GM23248 (cell line): ENCODE measurements at regions not wholly inside any gene's neighbourhood (a gene's known extent, or its start where the extent isn't known, plus 50 kb on each side); places are given as distances from the start of the nearest gene placed in this dataset.

Source experiments
- DNase-seq: peaks from one replicate; pipeline ENCODE4 v3.0.0-alpha.2; 2015
- H2AFZ ChIP-seq: fragments of 200-600 bp; sonication (generic); 2 replicates; pipeline ENCODE4 v1.6.1; 2016; ENCODE audit warnings: antibody characterized with exemption
- H3F3A ChIP-seq: fragments of 200-600 bp; sonication (generic); 2 replicates; pipeline ENCODE4 v1.6.1; 2016; ENCODE audit warnings: mild to moderate bottlenecking, antibody characterized with exemption, mixed run types; ENCODE audit not compliant: insufficient read depth
- H3K27ac ChIP-seq: fragments of 200-600 bp; sonication (generic); 2 replicates; pipeline ENCODE4 v1.5.1; 2016; ENCODE audit warnings: mild to moderate bottlenecking
- H3K27me3 ChIP-seq: fragments of 200-600 bp; sonication (generic); replicated peaks from 2 replicates; pipeline ENCODE4 v1.6.1; 2016; ENCODE audit warnings: mild to moderate bottlenecking; ENCODE audit not compliant: insufficient read depth
- H3K36me3 ChIP-seq: fragments of 200-600 bp; sonication (generic); 2 replicates; pipeline ENCODE4 v1.6.1; 2016; ENCODE audit warnings: low read depth, mild to moderate bottlenecking
- H3K4me1 ChIP-seq: fragments of 200-600 bp; sonication (generic); 2 replicates; pipeline ENCODE4 v1.6.1; 2016; ENCODE audit warnings: mild to moderate bottlenecking; ENCODE audit not compliant: insufficient read depth
- H3K4me2 ChIP-seq: fragments of 200-600 bp; sonication (generic); one replicate; pipeline ENCODE4 v1.6.1; 2016; ENCODE audit warnings: mild to moderate bottlenecking; ENCODE audit not compliant: unreplicated experiment
- H3K4me3 ChIP-seq: fragments of 200-600 bp; sonication (generic); 2 replicates; pipeline ENCODE4 v1.5.1; 2016; ENCODE audit warnings: mild to moderate bottlenecking
- H3K79me2 ChIP-seq: fragments of 200-600 bp; sonication (generic); 2 replicates; pipeline ENCODE4 v1.6.1; 2016; ENCODE audit warnings: mild to moderate bottlenecking; ENCODE audit not compliant: insufficient read depth
- H3K9ac ChIP-seq: fragments of 200-600 bp; sonication (generic); 2 replicates; pipeline ENCODE4 v1.6.1; 2016; ENCODE audit warnings: mild to moderate bottlenecking
- H3K9me2 ChIP-seq: fragments of 200-600 bp; sonication (generic); 2 replicates; pipeline ENCODE4 v1.6.1; 2016; ENCODE audit warnings: mixed run types, mild to moderate bottlenecking, moderate library complexity; ENCODE audit not compliant: insufficient read depth
- H3K9me3 ChIP-seq: fragments of 200-600 bp; sonication (generic); one replicate; pipeline ENCODE4 v1.6.1; 2017; ENCODE audit warnings: low read depth
- H4K20me1 ChIP-seq: fragments of 200-600 bp; sonication (generic); 2 replicates; pipeline ENCODE4 v1.6.0; 2016; ENCODE audit not compliant: insufficient read depth
- EZH2 ChIP-seq: fragments of 200-600 bp; sonication (generic); IDR thresholded peaks from 2 replicates; pipeline ENCODE4 v1.6.1; 2018; ENCODE audit warnings: antibody characterized with exemption, mild to moderate bottlenecking; ENCODE audit not compliant: insufficient read depth, poor library complexity, severe bottlenecking
- EZH2phosphoT487 ChIP-seq: fragments of 200-600 bp; sonication (generic); IDR thresholded peaks from 2 replicates; pipeline ENCODE4 v1.6.1; 2018; ENCODE audit warnings: antibody characterized with exemption, moderate library complexity, mild to moderate bottlenecking, low read depth; ENCODE audit not compliant: insufficient read depth
- WGBS, 2 experiments: methylation state at CpG; one replicate each; pipeline ENCODE4 v1.1.6; 2015 to 2017; ENCODE audit warnings: low lambda C conversion rate in 2 of 2, low coverage in 1 of 2; ENCODE audit errors: missing lambda C conversion rate in 2 of 2; 5-methylcytosine and 5-hydroxymethylcytosine counted together
- in situ Hi-C: fragments of 300-500 bp; cut with MboI; formaldehyde crosslinking; loops from 2 replicates; pipeline ENCODE4 v1.15.0; 2020

- 30 to 36% methylated on average over 2 of the region's 2 CpGs for WGBS, 2 experiments
- H4K20me1 ChIP-seq = no peaks in the 10 kb centered on the region
- H3K36me3 ChIP-seq = no peaks in the 10 kb centered on the region
- in situ Hi-C loops = no loop called here
- no peaks in the 10 kb centered on the region for H3K9me2 ChIP-seq
- no peaks in the 10 kb centered on the region for H3K79me2 ChIP-seq
- H2AFZ ChIP-seq = no peak overlapping the region
- peaks cover 10% of the 10 kb centered on the region; the same call in 1 of the 2 replicates for H3F3A ChIP-seq
- no peak overlapping the region for H3K4me2 ChIP-seq
- H3K27ac ChIP-seq = no peak overlapping the region
- H3K9ac ChIP-seq = no peak overlapping the region
- no peak overlapping the region for H3K4me3 ChIP-seq
- H3K9me3 ChIP-seq = no peaks in the 10 kb centered on the region
- H3K4me1 ChIP-seq = peaks cover 15% of the 10 kb centered on the region
- DNase-seq = no peak
- H3K27me3 ChIP-seq = no peaks in the 10 kb centered on the region
- TF ChIP-seq EZH2phosphoT487 (no peak), EZH2 (no peak)
These were observed 155.2 kb downstream of the LRIG3 start for GRCh38 chr12:58765076-58765475.

GRCh38 chr12:58765653-58766512 lies 154.4 kb downstream of the LRIG3 start:
- Histone ChIP-seq H3K36me3 (no peaks in the 10 kb centered on the region), H3K27ac (no peak overlapping the region), H3K27me3 (no peaks in the 10 kb centered on the region), H3K4me3 (no peak overlapping the region), H3K9ac (no peak overlapping the region), H3K9me3 (no peaks in the 10 kb centered on the region), H3K79me2 (no peaks in the 10 kb centered on the region), H3F3A (peaks cover 10% of the 10 kb centered on the region; the same call in 1 of the 2 replicates), H3K4me2 (no peak overlapping the region), H3K4me1 (peaks cover 15% of the 10 kb centered on the region), H2AFZ (no peak overlapping the region), H3K9me2 (no peaks in the 10 kb centered on the region), H4K20me1 (no peaks in the 10 kb centered on the region)
- TF ChIP-seq EZH2phosphoT487 (no peak), EZH2 (no peak)
- 57 to 60% methylated on average over 4 of the region's 4 CpGs for WGBS, 2 experiments
- DNase-seq = peak; percentile 25
- in situ Hi-C loops = no loop called here

- H3K9ac ChIP-seq = no peak overlapping the region
- H3K27ac ChIP-seq = no peak overlapping the region
- no peak overlapping the region for H3K4me2 ChIP-seq
These were observed 153.8 kb downstream of the LRIG3 start for GRCh38 chr12:58766513-58766870.

GRCh38 chr12:58767496-58767895 lies 152.8 kb downstream of the LRIG3 start:
- Histone ChIP-seq H4K20me1 (no peaks in the 10 kb centered on the region), H3K4me1 (peaks cover 15% of the 10 kb centered on the region), H3K9ac (no peak overlapping the region), H3K27me3 (no peaks in the 10 kb centered on the region), H2AFZ (no peak overlapping the region), H3K9me3 (no peaks in the 10 kb centered on the region), H3K4me3 (no peak overlapping the region), H3K9me2 (no peaks in the 10 kb centered on the region), H3K79me2 (no peaks in the 10 kb centered on the region), H3K27ac (no peak overlapping the region), H3K4me2 (no peak overlapping the region), H3F3A (peaks cover 10% of the 10 kb centered on the region; the same call in 1 of the 2 replicates), H3K36me3 (no peaks in the 10 kb centered on the region)
- DNase-seq = no peak
- TF ChIP-seq EZH2 (no peak), EZH2phosphoT487 (no peak)
- WGBS, 2 experiments = 82 to 93% methylated on average over 2 of the region's 2 CpGs
- in situ Hi-C loops = no loop called here

More at GRCh38 chr12:58766513-58766870, 153.8 kb downstream of the LRIG3 start:
- DNase-seq = no peak
- Histone ChIP-seq H4K20me1 (no peaks in the 10 kb centered on the region), H3K4me1 (peaks cover 15% of the 10 kb centered on the region), H3K79me2 (no peaks in the 10 kb centered on the region), H3K4me3 (no peak overlapping the region), H3K27me3 (no peaks in the 10 kb centered on the region), H3K9me3 (no peaks in the 10 kb centered on the region), H3K9me2 (no peaks in the 10 kb centered on the region), H3K36me3 (no peaks in the 10 kb centered on the region), H2AFZ (no peak overlapping the region), H3F3A (peaks cover 10% of the 10 kb centered on the region; the same call in 1 of the 2 replicates)
- TF ChIP-seq EZH2phosphoT487 (no peak), EZH2 (no peak)
- WGBS, 2 experiments = 40 to 41% methylated on average over 3 of the region's 3 CpGs
- in situ Hi-C loops = no loop called here
